ENCODE measurements at regions not wholly inside any gene's neighbourhood (a gene's known extent, or its start where the extent isn't known, plus 50 kb on each side); places are given as distances from the start of the nearest gene placed in this dataset.

DNA sequence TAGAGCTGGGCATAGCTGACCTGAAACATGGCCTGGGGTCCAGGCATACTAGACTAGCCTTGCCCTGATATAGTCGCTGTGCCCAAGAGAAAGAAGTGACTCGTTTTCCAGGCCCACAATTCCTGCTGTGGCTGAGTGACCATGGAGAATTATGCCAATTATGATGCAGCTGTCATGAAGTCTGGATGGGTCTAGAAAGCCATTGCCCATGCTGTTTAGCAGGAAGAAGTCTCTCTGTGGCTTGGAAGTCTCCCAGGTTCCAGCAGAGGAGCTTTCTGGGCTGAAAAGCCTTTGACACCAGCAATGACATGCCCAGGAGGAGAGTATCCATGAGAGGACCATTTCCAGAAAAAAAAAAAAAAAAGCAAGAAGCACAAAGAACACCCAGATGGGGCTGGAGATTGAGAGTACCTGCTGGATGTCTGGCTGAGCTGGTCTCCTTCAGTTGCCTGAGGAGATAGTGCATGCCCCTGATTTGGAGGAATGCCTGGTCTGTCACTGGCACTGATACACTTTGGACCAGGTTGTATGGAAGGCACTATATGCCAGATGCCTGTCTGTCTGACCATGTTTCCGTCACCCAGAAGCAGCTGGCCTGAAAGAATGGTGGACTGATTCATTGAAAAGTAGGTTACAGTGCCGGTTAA is 128.0 kb upstream of the EPB41L4A start:
- TF ChIP-seq POLR2AphosphoS5 (IDR thresholded peaks at IDR 0.05) (no peak), POLR2A (IDR thresholded peaks at IDR 0.05) (no peak)
- TF ChIP-seq, protein P1, sequence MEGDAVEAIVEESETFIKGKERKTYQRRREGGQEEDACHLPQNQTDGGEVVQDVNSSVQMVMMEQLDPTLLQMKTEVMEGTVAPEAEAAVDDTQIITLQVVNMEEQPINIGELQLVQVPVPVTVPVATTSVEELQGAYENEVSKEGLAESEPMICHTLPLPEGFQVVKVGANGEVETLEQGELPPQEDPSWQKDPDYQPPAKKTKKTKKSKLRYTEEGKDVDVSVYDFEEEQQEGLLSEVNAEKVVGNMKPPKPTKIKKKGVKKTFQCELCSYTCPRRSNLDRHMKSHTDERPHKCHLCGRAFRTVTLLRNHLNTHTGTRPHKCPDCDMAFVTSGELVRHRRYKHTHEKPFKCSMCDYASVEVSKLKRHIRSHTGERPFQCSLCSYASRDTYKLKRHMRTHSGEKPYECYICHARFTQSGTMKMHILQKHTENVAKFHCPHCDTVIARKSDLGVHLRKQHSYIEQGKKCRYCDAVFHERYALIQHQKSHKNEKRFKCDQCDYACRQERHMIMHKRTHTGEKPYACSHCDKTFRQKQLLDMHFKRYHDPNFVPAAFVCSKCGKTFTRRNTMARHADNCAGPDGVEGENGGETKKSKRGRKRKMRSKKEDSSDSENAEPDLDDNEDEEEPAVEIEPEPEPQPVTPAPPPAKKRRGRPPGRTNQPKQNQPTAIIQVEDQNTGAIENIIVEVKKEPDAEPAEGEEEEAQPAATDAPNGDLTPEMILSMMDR (IDR thresholded peaks at IDR 0.05) = no peak

Measured in prostate gland (tissue), 2 donors.